SK-N-MC (cell line): ENCODE measurements at regions not wholly inside any gene's neighbourhood (a gene's known extent, or its start where the extent isn't known, plus 50 kb on each side); places are given as distances from the start of the nearest gene placed in this dataset.
"Not testable (repeated sequence)": the region's sequence is repeated elsewhere in the genome, so short reads cannot be mapped to it uniquely, and the experiment has no call there.

Experiments used
- DNase-seq: peaks from one replicate; pipeline ENCODE4 v3.0.0-alpha.2; 2011; ENCODE audit warnings: low read depth, low spot score
- H3K27ac ChIP-seq: fragments of 200-600 bp; sonication (generic); 2 replicates; pipeline ENCODE4 v1.5.1; 2016; ENCODE audit warnings: mixed run types
- H3K36me3 ChIP-seq: fragments of 200-600 bp; sonication (generic); 2 replicates; pipeline ENCODE4 v1.6.1; 2017; ENCODE audit warnings: antibody characterized with exemption, low read length, mixed read lengths; ENCODE audit not compliant: insufficient read depth
- H3K4me3 ChIP-seq: fragments of 200-600 bp; sonication (generic); 2 replicates; pipeline ENCODE4 v1.5.1; 2016
- H3K9ac ChIP-seq: fragments of 200-600 bp; sonication (generic); 2 replicates; pipeline ENCODE4 v1.8.0; 2017; ENCODE audit warnings: mixed run types, mixed read lengths; ENCODE audit not compliant: insufficient read length
- H3K9me3 ChIP-seq: fragments of 200-600 bp; sonication (generic); 2 replicates; pipeline ENCODE4 v1.6.1; 2017; ENCODE audit warnings: low read depth, mild to moderate bottlenecking, antibody characterized with exemption, low read length, moderate library complexity, mixed read lengths
- EZH2 ChIP-seq: fragments of 200-600 bp; sonication (generic); IDR thresholded peaks from one replicate; pipeline ENCODE4 v1.6.1; 2017; ENCODE audit warnings: antibody characterized with exemption
- FOXP2 ChIP-seq: optimal IDR thresholded peaks from 2 replicates; pipeline ENCODE3; 2011; ENCODE audit warnings: mild to moderate bottlenecking, moderate library complexity; ENCODE audit not compliant: insufficient read depth; ENCODE audit errors: extremely low read length, control extremely low read depth
- POLR2AphosphoS5 ChIP-seq: IDR thresholded peaks from 2 replicates; pipeline ENCODE4 v1.6.1; 2012; ENCODE audit warnings: mild to moderate bottlenecking, low read depth, low read length, borderline replicate concordance

- DNase-seq, result peak; percentile 62
- Histone ChIP-seq H3K9ac (no peak overlapping the region), H3K4me3 (no peak overlapping the region), H3K9me3 (peaks cover 6% of the 10 kb centered on the region), H3K36me3 (no peaks in the 10 kb centered on the region), H3K27ac (no peak overlapping the region)
- peak; percentile 36; the same call in 1 of the 2 replicates for TF ChIP-seq POLR2AphosphoS5
- no peak for TF ChIP-seq FOXP2
Observed at GRCh38 chr2:77578354-77578753, 56.2 kb upstream of the LRRTM4 start.

DNA sequence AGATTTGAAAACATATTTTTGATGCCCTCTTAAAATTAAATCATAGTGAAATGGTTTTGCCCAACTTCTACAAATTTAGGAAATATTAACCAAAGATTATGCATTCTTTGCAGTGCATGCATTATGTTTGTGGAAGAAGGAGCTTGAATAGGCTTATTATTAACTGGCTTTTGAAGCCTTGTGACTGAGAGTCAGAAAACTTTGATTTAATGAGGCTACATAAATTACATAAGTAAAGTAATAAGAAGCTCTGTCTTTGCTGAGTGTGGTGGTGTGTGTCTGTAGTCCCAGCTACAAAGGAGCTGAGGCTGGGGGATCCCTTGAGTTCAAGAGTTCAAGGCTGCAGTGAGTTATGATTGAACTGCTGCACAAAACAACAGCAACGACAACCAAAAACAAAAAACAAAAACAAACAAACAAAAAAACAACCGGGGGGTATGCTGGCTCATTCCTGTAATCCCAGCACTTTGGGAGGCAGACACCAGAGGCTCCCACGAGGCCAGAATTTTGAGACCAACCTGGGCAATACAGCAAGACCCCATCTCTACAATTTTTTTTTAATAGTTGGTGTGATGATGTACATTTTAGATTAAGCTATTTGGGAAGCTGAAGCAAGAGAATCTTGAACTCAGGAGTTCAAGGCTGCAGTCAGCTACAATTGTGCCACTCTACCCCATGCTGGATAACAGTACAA lies 57.0 kb upstream of the LRRTM4 start:
- Histone ChIP-seq H3K9me3 (peaks cover 6% of the 10 kb centered on the region), H3K9ac (no peak overlapping the region), H3K27ac (no peak overlapping the region), H3K4me3 (no peak overlapping the region), H3K36me3 (no peaks in the 10 kb centered on the region)
- TF ChIP-seq FOXP2 (no peak), POLR2AphosphoS5 (no peak), EZH2 (no peak)
- no peak for DNase-seq

- TF ChIP-seq POLR2AphosphoS5 (no peak), EZH2 (no peak), FOXP2 (no peak)
- no peak overlapping the region for H3K27ac ChIP-seq
Observed at GRCh38 chr2:77588438-77588837, 66.3 kb upstream of the LRRTM4 start.

GRCh38 chr2:77590298-77590917 lies 68.2 kb upstream of the LRRTM4 start:
- Histone ChIP-seq H3K4me3 (no peak overlapping the region), H3K36me3 (no peaks in the 10 kb centered on the region), H3K9me3 (no peaks in the 10 kb centered on the region), H3K27ac (no peak overlapping the region), H3K9ac (no peak overlapping the region)
- no peak for TF ChIP-seq POLR2AphosphoS5
- no peak for TF ChIP-seq EZH2
- TF ChIP-seq FOXP2, result no peak
- DNase-seq, result no peak

More at GRCh38 chr2:77588438-77588837, 66.3 kb upstream of the LRRTM4 start:
- Histone ChIP-seq H3K9me3 (no peaks in the 10 kb centered on the region), H3K9ac (no peak overlapping the region), H3K4me3 (no peak overlapping the region), H3K36me3 (no peaks in the 10 kb centered on the region)
- no peak for DNase-seq

DNA sequence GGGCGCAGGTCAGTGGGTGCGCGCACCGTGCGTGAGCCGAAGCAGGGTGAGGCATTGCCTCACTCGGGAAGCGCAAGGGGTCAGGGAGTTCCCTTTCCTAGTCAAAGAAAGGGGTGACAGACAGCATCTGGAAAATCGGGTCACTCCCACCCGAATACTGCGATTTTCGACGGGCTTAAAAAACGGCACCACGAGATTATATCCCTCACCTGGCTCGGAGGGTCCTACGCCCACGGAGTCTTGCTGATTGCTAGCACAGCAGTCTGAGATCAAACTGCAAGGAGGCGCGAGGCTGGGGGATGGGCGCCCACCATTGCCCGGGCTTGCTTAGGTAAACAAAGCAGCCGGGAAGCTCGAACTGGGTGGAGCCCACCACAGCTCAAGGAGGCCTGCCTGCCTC lies 70.8 kb upstream of the LRRTM4 start:
- not testable (repeated sequence) for H3K27ac ChIP-seq, H3K36me3 ChIP-seq, H3K9ac ChIP-seq, H3K9me3 ChIP-seq, DNase-seq, H3K4me3 ChIP-seq

DNA sequence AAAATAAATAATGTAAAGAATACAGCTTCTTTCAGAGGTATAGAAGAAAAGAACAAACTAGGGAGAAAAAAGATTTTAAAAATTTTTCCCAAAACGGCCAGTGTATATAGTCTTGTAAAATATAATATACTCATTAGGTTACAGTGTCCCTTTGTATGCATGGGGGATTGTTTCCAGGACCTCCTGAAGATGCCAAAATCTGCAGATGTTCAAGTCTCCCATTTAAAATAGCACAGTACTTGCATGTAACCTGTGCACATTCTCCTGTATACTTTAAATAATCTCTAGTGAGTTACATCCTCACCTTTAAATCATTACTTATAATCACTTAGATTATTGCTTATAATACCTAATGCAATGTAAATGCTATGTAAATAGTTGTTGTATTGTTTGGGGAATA lies 80.6 kb upstream of the LRRTM4 start:
- H3K9ac ChIP-seq, result no peak overlapping the region
- TF ChIP-seq EZH2 (no peak), POLR2AphosphoS5 (no peak), FOXP2 (no peak)
- no peaks in the 10 kb centered on the region for H3K9me3 ChIP-seq
- no peaks in the 10 kb centered on the region for H3K36me3 ChIP-seq
- H3K4me3 ChIP-seq, result no peak overlapping the region
- no peak for DNase-seq
- H3K27ac ChIP-seq, result no peak overlapping the region

GRCh38 chr2:77604953-77605929 lies 83.1 kb upstream of the LRRTM4 start:
- no peaks in the 10 kb centered on the region for H3K36me3 ChIP-seq
- H3K27ac ChIP-seq, result no peak overlapping the region
- TF ChIP-seq FOXP2, result no peak
- TF ChIP-seq POLR2AphosphoS5, result no peak
- TF ChIP-seq EZH2, result no peak
- DNase-seq, result no peak
- no peak overlapping the region for H3K4me3 ChIP-seq
- H3K9ac ChIP-seq, result no peak overlapping the region
- no peaks in the 10 kb centered on the region for H3K9me3 ChIP-seq

- DNase-seq, result no peak
- Histone ChIP-seq H3K9ac (no peak overlapping the region), H3K9me3 (no peaks in the 10 kb centered on the region), H3K27ac (no peak overlapping the region), H3K36me3 (no peaks in the 10 kb centered on the region), H3K4me3 (no peak overlapping the region)
- TF ChIP-seq FOXP2 (no peak), EZH2 (no peak), POLR2AphosphoS5 (no peak)
Observed at GRCh38 chr2:77608510-77608909, 86.3 kb upstream of the LRRTM4 start.
